H1 (cell line): ENCODE measurements at regions not wholly inside any gene's neighbourhood (a gene's known extent, or its start where the extent isn't known, plus 50 kb on each side); places are given as distances from the start of the nearest gene placed in this dataset.

Experiments used
- CHD2 ChIP-seq: IDR thresholded peaks from 2 replicates; pipeline ENCODE4 v1.6.1; 2012; ENCODE audit warnings: low read length, improper control_type of control experiment
- EZH2 ChIP-seq: fragments of 200-600 bp; sonication (generic); IDR thresholded peaks from 2 replicates; pipeline ENCODE4 v1.7.1; 2012; ENCODE audit warnings: low read depth, mild to moderate bottlenecking, moderate library complexity, low read length, inconsistent platforms; ENCODE audit not compliant: severe bottlenecking
- POLR2AphosphoS5 ChIP-seq: IDR thresholded peaks from 2 replicates; pipeline ENCODE4 v1.6.1; 2011; ENCODE audit warnings: low read depth, low read length
- RAD21 ChIP-seq, 2 experiments: IDR thresholded peaks in 1 of 2; conservative IDR thresholded peaks in 1 of 2; 2 replicates each; pipeline ENCODE4 v1.6.1; 2011; ENCODE audit warnings: low read depth in 2 of 2, low read length in 2 of 2, improper control_type of control experiment in 1 of 2, inconsistent platforms in 1 of 2, mild to moderate bottlenecking in 1 of 2, moderate library complexity in 1 of 2
- RBBP5 ChIP-seq: IDR thresholded peaks from 2 replicates; pipeline ENCODE4 v1.7.1; 2012; ENCODE audit warnings: low read depth, mild to moderate bottlenecking, inconsistent platforms, low read length, moderate library complexity, borderline replicate concordance
- TAF1 ChIP-seq: IDR thresholded peaks from 2 replicates; pipeline ENCODE4 v1.6.1; 2011; ENCODE audit warnings: mild to moderate bottlenecking, low read depth, low read length
- YY1 ChIP-seq: IDR thresholded peaks from 2 replicates; pipeline ENCODE4 v1.6.1; 2011; ENCODE audit warnings: low read depth, mild to moderate bottlenecking, low read length
- TF ChIP-seq, protein P1 (sequence below), 3 experiments: IDR thresholded peaks; 1 replicate in 2 of 3; 2 replicates in 1 of 3; pipeline versions ENCODE4 v1.5.1 to v1.6.1; 2011; ENCODE audit warnings: low read length in 3 of 3, mild to moderate bottlenecking in 3 of 3, inconsistent platforms in 2 of 3, low read depth in 1 of 3, moderate library complexity in 1 of 3; ENCODE audit not compliant: insufficient read depth in 1 of 3; ENCODE audit errors: control extremely low read depth in 1 of 3

DNA sequence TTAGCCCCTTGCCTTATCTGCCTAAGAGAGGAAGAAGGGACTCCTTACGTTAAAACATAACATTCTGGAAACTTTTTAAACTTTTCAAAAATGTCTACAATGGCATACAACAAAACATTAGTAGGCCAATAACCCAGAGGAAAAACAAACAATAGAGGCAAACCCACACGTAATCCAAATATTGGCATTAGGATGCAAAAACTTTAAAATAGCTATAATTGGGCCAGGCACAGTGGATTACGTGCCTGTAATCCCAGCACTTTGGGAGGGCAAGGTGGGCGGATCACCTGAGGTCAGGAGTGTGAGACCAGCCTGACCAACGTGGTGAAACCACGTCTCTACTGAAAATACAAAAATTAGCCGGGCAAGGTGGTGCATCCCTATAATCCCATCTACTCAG, 134.9 kb downstream of the AQP9 start:
- TF ChIP-seq POLR2AphosphoS5 (no peak), YY1 (no peak), TAF1 (no peak), EZH2 (no peak), RAD21 (IDR thresholded peaks at IDR 0.05 in 1 of 2, conservative IDR thresholded peaks at IDR 0.05 in 1 of 2; ENCODE audit: low read depth in 2 of 2, low read length in 2 of 2) (no peak), RBBP5 (no peak), CHD2 (no peak)
- TF ChIP-seq, protein P1, sequence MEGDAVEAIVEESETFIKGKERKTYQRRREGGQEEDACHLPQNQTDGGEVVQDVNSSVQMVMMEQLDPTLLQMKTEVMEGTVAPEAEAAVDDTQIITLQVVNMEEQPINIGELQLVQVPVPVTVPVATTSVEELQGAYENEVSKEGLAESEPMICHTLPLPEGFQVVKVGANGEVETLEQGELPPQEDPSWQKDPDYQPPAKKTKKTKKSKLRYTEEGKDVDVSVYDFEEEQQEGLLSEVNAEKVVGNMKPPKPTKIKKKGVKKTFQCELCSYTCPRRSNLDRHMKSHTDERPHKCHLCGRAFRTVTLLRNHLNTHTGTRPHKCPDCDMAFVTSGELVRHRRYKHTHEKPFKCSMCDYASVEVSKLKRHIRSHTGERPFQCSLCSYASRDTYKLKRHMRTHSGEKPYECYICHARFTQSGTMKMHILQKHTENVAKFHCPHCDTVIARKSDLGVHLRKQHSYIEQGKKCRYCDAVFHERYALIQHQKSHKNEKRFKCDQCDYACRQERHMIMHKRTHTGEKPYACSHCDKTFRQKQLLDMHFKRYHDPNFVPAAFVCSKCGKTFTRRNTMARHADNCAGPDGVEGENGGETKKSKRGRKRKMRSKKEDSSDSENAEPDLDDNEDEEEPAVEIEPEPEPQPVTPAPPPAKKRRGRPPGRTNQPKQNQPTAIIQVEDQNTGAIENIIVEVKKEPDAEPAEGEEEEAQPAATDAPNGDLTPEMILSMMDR (IDR thresholded peaks at IDR 0.05; ENCODE audit: control extremely low read depth in 1 of 3, insufficient read depth in 1 of 3, low read depth in 1 of 3, low read length in 3 of 3), result no peak
